Naive B cell (primary cell): ENCODE measurements at regions not wholly inside any gene's neighbourhood (a gene's known extent, or its start where the extent isn't known, plus 50 kb on each side); places are given as distances from the start of the nearest gene placed in this dataset.
A peak's percentile ranks its signal among the peaks of the same experiment; 100 is the strongest.
"Not testable (repeated sequence)": the region's sequence is repeated elsewhere in the genome, so short reads cannot be mapped to it uniquely, and the experiment has no call there.

Experiments used
- ATAC-seq, 2 donors: fragments of 150-1000 bp; cut with Tn5 transposase; 2 replicates each; pipeline ENCODE4 v1.10.0; 2021; ENCODE audit warnings: low read depth in 2 of 2, mild to moderate bottlenecking in 2 of 2, moderate library complexity in 2 of 2
- DNase-seq: peaks from one replicate; pipeline ENCODE4 v3.0.0; 2022
- H3K27ac Mint-ChIP-seq, 6 donors: one replicate each; pipeline ENCODE4 v1.8.0; 2020 to 2022; ENCODE audit warnings: mild to moderate bottlenecking in 6 of 6, mixed read lengths in 6 of 6, moderate library complexity in 5 of 6, inconsistent platforms in 2 of 6
- H3K27me3 Mint-ChIP-seq, 3 donors: one replicate each; pipeline ENCODE4 v1.8.0; 2021 to 2022; ENCODE audit warnings: mixed read lengths in 3 of 3, mild to moderate bottlenecking in 1 of 3
- H3K36me3 Mint-ChIP-seq, 2 donors: one replicate each; pipeline ENCODE4 v1.8.0; 2020 to 2022; ENCODE audit warnings: mixed read lengths in 2 of 2, inconsistent platforms in 1 of 2, mild to moderate bottlenecking in 1 of 2
- H3K4me1 Mint-ChIP-seq, 3 donors: one replicate each; pipeline ENCODE4 v1.8.0; 2020 to 2022; ENCODE audit warnings: mixed read lengths in 3 of 3, inconsistent platforms in 1 of 3, mild to moderate bottlenecking in 1 of 3, moderate library complexity in 1 of 3
- H3K4me3 Mint-ChIP-seq, 8 donors: one replicate each; pipeline ENCODE4 v1.8.0; 2020 to 2022; ENCODE audit warnings: mild to moderate bottlenecking in 8 of 8, mixed read lengths in 8 of 8, moderate library complexity in 8 of 8, inconsistent platforms in 2 of 8
- H3K9me3 Mint-ChIP-seq, 7 donors: one replicate each; pipeline ENCODE4 v1.8.0; 2020 to 2022; ENCODE audit warnings: mixed read lengths in 7 of 7, mild to moderate bottlenecking in 5 of 7, inconsistent platforms in 2 of 7, moderate library complexity in 1 of 7

DNA sequence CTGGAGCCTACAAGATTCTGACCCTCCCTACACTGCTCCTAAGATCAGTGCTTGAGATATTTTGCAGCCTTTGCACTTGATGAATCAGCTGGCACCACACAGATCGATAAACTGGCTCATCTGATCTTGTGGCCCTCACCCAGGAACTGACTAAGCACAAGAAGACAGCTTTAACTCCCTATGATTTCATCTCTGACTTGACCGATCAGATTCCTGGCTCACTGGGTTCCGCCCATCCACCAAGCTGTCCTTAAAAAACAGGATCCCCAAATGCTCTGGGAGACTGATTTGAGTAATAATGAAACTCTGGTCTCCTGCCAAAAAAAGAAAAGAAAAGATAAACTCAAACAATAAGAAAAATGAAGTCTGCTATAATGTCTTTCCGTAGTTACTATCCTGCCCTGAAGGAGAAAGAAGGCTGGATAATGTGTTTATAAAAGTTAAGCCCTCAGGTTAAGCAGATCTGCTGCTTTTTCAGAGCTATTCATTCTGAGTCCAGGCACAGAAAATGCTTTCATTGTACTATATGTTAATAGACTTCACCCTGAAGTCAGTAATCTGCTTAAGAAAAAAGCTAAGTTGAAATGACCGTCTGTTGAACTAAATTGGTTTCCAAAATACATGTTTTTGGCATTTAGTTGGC, 795.2 kb downstream of the TRIML1 start:
- Mint-ChIP-seq H3K4me3 (no peak overlapping the region), H3K27me3 (no peaks in the 10 kb centered on the region), H3K27ac (no peak overlapping the region), H3K36me3 (no peaks in the 10 kb centered on the region), H3K4me1 (no peaks in the 10 kb centered on the region), H3K9me3 (peaks cover under 1 to 18% (median 7%) of the 10 kb centered on the region in 7 donors)
- DNase-seq = no peak
- no peak for ATAC-seq

DNA sequence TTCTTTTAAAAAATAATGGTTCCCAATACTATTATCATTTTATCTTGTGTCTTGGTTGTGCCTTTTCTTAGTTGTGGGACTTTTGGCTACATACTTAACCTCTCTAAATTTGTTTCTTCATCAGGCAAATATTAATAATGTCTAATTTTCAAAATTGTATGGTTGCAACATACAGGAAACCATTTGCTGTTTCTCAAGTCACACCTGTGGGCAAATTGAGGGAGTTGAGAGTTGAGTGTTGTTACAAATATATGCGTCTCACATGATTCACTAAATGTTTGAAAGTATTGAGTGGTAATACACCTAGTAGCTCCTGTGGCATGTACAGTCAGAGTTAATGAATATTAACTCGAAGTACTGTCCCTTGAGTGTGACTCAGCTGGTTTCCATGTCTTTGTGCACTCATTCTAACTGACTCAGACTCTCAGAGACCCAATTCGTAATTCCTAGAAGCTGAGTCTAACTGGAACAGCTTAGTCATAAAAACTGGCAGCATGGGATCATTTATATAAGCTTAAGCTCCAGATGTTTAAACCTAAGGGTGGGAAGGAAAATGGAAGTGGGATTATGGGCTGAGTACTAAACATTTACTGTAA, 802.4 kb downstream of the TRIML1 start:
- no peak overlapping the region for H3K27ac Mint-ChIP-seq
- H3K4me3 Mint-ChIP-seq = no peak overlapping the region
- H3K36me3 Mint-ChIP-seq = no peaks in the 10 kb centered on the region
- ATAC-seq (no peak), DNase-seq (no peak)
- H3K4me1 Mint-ChIP-seq = no peaks in the 10 kb centered on the region
- no peaks in the 10 kb centered on the region for H3K27me3 Mint-ChIP-seq
- H3K9me3 Mint-ChIP-seq = peaks cover 0 to 10% (median 5%) of the 10 kb centered on the region in 7 donors

DNA sequence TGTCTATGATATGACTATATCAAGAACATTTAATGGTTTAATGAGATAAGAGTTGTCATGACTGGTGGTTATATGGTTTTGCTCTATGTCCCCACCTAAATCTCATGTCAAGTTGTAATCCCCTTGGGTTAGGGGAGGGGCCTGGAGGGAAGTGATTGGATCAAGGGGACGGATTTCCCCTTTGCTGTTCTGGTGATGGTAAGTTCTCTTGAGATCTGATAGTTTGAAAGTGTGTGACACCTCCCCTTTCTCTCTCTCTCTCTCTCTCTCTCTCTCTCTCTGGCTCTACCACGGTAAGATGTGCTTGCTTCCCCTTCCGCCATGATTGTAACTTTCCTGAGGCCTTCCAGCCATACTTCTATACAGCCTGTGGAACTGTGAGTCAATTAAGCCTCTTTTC, 803.4 kb downstream of the TRIML1 start:
- ATAC-seq (no peak), DNase-seq (no peak)
- Mint-ChIP-seq H3K36me3 (no peaks in the 10 kb centered on the region), H3K27ac (no peak overlapping the region), H3K4me3 (no peak overlapping the region), H3K4me1 (no peaks in the 10 kb centered on the region), H3K9me3 (peaks cover 0 to 10% (median 5%) of the 10 kb centered on the region in 7 donors), H3K27me3 (no peaks in the 10 kb centered on the region)

DNA sequence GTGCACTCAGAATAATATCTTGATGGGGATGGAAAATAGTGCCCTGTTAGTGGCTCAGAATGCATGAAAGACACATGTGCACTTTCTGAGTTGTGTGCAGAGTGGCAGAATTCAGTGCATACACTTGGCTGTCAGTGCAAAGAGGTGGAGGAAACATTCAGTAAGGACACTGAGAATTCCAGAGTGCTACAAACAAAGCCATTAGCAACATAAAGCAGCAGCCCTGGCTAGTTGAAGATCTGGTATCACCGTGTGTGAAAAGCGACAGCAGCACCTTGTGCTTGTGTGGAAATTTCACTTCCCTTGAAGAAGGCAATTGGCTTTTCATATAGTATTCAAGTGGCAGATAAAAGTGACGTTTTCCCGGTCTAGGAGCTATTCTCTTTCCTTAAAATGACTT, 810.4 kb downstream of the TRIML1 start:
- Mint-ChIP-seq H3K27me3 (no peaks in the 10 kb centered on the region), H3K4me1 (no peaks in the 10 kb centered on the region), H3K36me3 (no peaks in the 10 kb centered on the region), H3K9me3 (peaks cover 0 to 9% (median 3%) of the 10 kb centered on the region in 7 donors), H3K27ac (no peak overlapping the region), H3K4me3 (no peak overlapping the region)
- no peak for ATAC-seq
- DNase-seq = no peak

DNA sequence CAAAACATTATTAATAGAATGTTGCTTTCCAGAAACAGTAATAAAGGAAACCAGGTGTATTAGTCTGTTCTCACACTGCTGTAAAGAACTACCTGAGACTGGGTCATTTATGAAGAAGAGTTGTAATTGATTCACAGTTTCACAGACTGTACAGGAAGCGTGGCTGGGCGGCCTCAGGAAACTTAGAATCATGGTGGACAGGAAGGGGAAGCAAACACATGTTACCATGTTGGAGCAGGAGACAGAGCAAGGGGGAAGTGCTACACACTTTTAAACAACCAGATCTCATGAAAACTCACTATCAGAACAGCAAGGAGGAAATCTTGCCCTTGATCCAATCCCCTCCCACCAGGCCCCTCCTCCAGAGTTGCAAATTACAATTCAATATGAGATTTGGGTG, 815.8 kb downstream of the TRIML1 start:
- Mint-ChIP-seq H3K27ac (no peak overlapping the region), H3K36me3 (no peaks in the 10 kb centered on the region), H3K9me3 (peaks cover 3 to 20% (median 6%) of the 10 kb centered on the region in 7 donors), H3K4me1 (no peaks in the 10 kb centered on the region), H3K27me3 (no peaks in the 10 kb centered on the region), H3K4me3 (no peak overlapping the region)
- no peak for ATAC-seq
- DNase-seq = no peak

DNA sequence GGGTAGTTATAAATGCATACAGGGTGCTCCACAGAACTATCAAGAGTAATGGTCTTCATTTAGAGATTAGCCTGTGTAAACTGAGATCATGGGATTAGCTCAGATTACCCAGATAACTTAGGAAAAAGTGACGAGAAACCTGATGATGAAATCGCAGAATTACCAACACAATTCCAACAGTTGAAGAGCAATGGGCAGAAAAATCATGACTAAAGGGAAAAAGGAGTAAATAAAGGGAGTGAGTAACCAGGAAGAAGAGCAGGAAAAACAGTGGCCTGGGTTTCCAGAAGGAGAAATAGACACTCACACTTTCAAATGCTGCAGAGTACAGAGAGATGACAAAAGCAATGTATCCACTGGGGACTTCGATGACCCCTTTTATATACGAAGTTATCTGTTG, 817.3 kb downstream of the TRIML1 start:
- ATAC-seq = no peak
- H3K9me3 Mint-ChIP-seq = peaks cover 3 to 24% (median 7%) of the 10 kb centered on the region in 7 donors

DNA sequence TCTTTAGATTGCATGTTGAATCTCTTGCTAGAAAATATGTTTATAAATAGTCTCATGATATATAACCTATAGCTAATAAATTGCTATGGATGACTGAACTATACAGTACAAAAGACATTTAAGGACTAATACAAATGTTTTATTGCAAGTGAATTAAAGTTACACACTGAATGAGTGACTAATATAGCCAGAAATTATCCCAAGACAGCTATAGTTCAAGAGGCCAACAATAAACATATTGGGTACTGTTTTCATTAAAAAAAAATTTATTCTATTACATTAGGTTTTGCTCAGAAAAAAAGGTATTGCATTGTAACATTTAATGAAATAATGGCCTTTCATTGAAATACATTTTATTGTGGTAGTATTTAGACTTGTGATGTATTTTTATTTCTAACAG, 819.1 kb downstream of the TRIML1 start:
- H3K9me3 Mint-ChIP-seq = peaks cover 4 to 24% (median 7%) of the 10 kb centered on the region in 7 donors
- no peak overlapping the region for H3K4me3 Mint-ChIP-seq
- DNase-seq (no peak), ATAC-seq (no peak)
- no peaks in the 10 kb centered on the region for H3K27me3 Mint-ChIP-seq
- no peak overlapping the region for H3K27ac Mint-ChIP-seq
- H3K36me3 Mint-ChIP-seq = no peaks in the 10 kb centered on the region
- no peaks in the 10 kb centered on the region for H3K4me1 Mint-ChIP-seq

More for the DNA sequence above, 817.3 kb downstream of the TRIML1 start:
- Mint-ChIP-seq H3K27ac (no peak overlapping the region), H3K4me1 (no peaks in the 10 kb centered on the region), H3K36me3 (no peaks in the 10 kb centered on the region), H3K27me3 (no peaks in the 10 kb centered on the region), H3K4me3 (no peak overlapping the region)
- DNase-seq = no peak

DNA sequence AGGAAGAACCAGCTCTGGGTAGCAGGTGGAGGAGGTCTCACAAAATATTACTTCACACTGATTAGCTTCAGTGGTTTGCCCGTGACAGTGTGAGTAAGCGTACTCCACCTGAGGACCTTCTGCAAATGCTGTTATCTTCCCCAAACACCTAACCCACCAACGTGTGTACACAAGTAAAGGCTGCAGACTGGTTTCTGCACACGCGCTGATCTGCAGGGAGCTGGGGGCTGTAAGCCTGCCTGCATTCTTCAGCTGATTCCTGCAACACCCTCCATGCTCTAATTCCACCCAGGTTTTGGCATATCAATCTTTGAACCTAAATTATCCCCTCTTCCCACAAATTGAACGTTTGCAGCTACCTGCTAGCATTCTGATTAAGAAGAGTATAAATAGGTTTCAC, 820.2 kb downstream of the TRIML1 start:
- ATAC-seq = no peak
- Mint-ChIP-seq H3K27ac (no peak overlapping the region), H3K27me3 (no peaks in the 10 kb centered on the region), H3K36me3 (no peaks in the 10 kb centered on the region), H3K9me3 (peaks cover 4 to 21% (median 7%) of the 10 kb centered on the region in 7 donors), H3K4me1 (no peaks in the 10 kb centered on the region), H3K4me3 (no peak overlapping the region)
- DNase-seq = no peak

DNA sequence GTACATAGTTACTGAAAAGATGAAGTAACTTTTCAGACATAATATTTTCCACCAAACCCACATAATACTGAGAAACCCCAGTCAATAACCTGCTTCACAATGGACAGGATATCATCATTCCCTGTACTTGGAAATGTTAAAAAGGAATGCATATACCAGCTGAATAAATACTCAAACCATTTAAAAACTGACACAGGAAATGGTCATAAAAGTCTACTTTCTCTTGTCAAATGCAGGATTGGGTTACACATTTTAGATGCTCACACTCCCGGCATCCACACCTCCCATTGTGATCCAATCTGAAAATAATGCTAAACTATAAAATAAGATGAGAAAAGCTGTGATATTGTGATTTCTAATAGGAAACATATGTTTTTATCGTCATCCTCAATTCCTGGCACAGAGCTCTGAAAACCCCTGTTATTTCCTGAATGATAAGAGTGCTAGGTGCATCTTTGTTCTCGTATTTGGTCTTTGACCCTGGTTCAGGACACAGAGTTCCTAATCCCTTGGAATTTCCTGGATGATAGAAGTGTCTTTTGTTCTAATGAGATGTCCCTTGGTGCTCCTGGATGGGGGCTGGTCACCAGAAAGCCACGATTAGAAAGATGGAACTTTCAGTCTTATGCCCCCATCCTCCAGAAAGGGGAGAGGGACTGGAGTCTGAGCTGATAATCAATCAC, 821.3 kb downstream of the TRIML1 start:
- Mint-ChIP-seq H3K4me1 (no peaks in the 10 kb centered on the region), H3K4me3 (no peak overlapping the region), H3K27ac (peak overlapping the region in 1 of 6 donors; percentile 3), H3K9me3 (peaks cover 2 to 24% (median 7%) of the 10 kb centered on the region in 7 donors), H3K27me3 (no peaks in the 10 kb centered on the region), H3K36me3 (no peaks in the 10 kb centered on the region)
- ATAC-seq = no peak
- DNase-seq = no peak

DNA sequence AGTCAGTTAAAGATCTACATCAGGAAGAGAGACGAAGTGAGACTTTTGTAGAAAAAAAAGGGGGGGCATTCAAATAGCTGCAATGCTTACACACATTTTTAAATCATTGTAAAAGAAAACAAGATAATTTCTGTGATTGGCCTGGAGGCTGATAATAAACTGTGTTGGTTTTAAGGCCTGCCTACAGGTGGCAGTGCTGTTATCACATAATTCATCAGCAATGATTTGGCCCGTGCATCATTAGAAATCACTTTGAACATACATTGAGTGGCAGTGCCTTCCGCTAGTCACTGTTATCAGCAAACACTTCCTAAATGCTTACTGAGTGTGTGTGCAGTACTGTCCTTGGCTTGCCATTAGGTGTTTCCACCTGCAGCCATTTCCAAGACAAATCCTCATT, 831.9 kb downstream of the TRIML1 start:
- Mint-ChIP-seq H3K4me3 (no peak overlapping the region), H3K36me3 (no peaks in the 10 kb centered on the region), H3K4me1 (no peaks in the 10 kb centered on the region), H3K9me3 (peaks cover 0 to 4% (median 0%) of the 10 kb centered on the region in 7 donors), H3K27me3 (no peaks in the 10 kb centered on the region), H3K27ac (no peak overlapping the region)
- ATAC-seq (no peak), DNase-seq (no peak)

DNA sequence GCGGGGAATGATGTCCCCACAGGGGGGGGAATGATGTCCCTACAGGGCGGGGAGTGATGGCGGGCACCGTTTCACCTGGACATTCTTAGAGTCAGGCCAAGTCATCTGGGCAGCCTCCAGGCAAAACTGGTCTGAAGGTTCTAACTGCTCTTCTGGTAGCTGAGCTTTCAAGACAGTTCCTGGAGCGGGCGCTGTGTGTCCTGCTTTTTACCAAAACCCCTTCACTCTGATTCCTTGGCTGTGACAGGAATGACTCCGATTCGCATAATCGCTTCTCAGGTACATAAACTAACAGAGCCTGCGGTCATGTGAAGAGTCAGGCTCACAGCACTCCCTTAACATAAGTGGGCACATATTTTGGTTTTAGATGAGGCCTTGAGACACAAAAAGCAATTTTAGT, 836.0 kb downstream of the TRIML1 start:
- no peak for DNase-seq
- no peak overlapping the region for H3K27ac Mint-ChIP-seq

DNA sequence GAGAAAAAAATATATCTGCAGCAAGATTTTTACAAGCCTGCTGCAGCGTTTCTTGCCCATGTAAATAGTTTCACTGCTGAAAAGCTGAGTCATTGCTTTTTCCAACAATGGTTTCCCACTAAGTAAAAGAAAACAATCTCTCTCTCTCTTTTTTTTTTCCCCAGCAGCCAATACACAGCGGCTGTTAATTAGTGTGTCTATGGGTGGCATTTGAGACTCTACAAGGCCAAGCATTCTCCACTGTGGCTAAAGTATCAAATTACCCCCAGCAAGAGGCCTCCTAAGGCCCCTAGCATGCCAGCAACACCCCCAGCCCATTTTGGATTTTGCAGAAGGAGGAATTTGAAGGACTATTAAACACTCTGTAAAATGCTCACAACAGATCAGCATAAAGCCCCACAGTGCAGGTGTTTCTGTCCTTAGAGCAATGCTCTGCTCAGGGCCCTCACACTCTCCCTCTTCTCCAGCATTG, 837.4 kb downstream of the TRIML1 start:
- Mint-ChIP-seq H3K36me3 (no peaks in the 10 kb centered on the region), H3K27ac (no peak overlapping the region), H3K27me3 (no peaks in the 10 kb centered on the region), H3K9me3 (peaks cover 0 to 4% (median 0%) of the 10 kb centered on the region in 7 donors), H3K4me3 (no peak overlapping the region), H3K4me1 (no peaks in the 10 kb centered on the region)
- ATAC-seq (no peak), DNase-seq (no peak)

More for the DNA sequence above, 836.0 kb downstream of the TRIML1 start:
- Mint-ChIP-seq H3K9me3 (peaks cover 0 to 4% (median 0%) of the 10 kb centered on the region in 7 donors), H3K4me3 (no peak overlapping the region), H3K27me3 (no peaks in the 10 kb centered on the region), H3K36me3 (no peaks in the 10 kb centered on the region), H3K4me1 (no peaks in the 10 kb centered on the region)
- no peak for ATAC-seq

DNA sequence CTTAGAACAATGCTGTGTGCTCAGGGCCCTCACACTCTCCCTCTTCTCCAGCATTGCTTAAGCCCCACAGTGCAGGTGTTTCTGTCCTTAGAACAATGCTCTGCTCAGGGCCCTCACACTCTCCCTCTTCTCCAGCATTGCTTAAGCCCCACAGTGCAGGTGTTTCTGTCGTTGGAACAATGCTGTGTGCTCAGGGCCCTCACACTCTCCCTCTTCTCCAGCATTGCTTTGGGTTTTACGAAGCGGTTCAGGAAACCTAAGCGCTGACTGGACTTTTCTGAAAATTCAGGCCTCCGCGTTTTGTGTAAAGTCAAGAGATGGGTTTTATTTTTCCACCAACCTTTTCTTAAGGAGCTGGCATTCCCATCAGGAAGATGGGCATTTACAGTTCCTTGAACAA, 838.0 kb downstream of the TRIML1 start:
- not testable (repeated sequence) for H3K9me3 Mint-ChIP-seq, H3K27me3 Mint-ChIP-seq, H3K4me3 Mint-ChIP-seq, H3K27ac Mint-ChIP-seq, H3K36me3 Mint-ChIP-seq, H3K4me1 Mint-ChIP-seq, ATAC-seq, DNase-seq

DNA sequence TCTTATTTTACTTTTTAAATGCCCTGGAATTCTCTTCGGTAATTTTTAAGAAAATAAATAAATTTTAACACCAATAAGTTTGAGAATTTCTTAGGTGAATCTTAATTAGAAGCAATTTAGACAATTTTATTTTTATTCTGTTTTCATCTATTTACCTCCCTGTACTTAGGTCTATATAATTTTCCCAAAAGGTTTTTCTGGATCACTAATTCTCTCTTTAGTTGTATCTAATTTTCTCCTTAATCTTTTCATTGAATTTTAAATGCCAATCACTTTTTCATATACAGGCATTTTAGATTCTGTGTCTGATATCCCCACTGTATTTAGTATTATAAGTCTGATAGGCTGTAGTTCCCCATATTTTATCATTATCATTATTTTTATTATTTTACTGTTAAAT, 845.3 kb downstream of the TRIML1 start:
- ATAC-seq (no peak), DNase-seq (no peak)
- H3K27ac Mint-ChIP-seq = no peak overlapping the region
- H3K4me1 Mint-ChIP-seq = no peaks in the 10 kb centered on the region
- H3K4me3 Mint-ChIP-seq = no peak overlapping the region
- no peaks in the 10 kb centered on the region for H3K36me3 Mint-ChIP-seq
- H3K27me3 Mint-ChIP-seq = no peaks in the 10 kb centered on the region
- peaks cover 0 to 14% (median 2%) of the 10 kb centered on the region in 7 donors for H3K9me3 Mint-ChIP-seq
